H9 (cell line): ENCODE measurements at regions not wholly inside any gene's neighbourhood (a gene's known extent, or its start where the extent isn't known, plus 50 kb on each side); places are given as distances from the start of the nearest gene placed in this dataset.

Experiments used
- DNase-seq: peaks from one replicate; pipeline ENCODE4 v3.0.0-alpha.2; 2017
- H2AFZ ChIP-seq: one replicate; pipeline ENCODE4 v1.6.1; 2013; ENCODE audit warnings: mild to moderate bottlenecking, low read length, control low read depth, moderate library complexity
- H2AK5ac ChIP-seq: 2 replicates; pipeline ENCODE4 v1.6.1; 2013; ENCODE audit warnings: low read length, control low read depth, mixed read lengths; ENCODE audit not compliant: insufficient read length
- H2BK120ac ChIP-seq: one replicate; pipeline ENCODE4 v1.6.1; 2013; ENCODE audit warnings: low read depth, mild to moderate bottlenecking, low read length, control low read depth, inconsistent platforms; ENCODE audit not compliant: poor library complexity, severe bottlenecking
- H2BK12ac ChIP-seq: 2 replicates; pipeline ENCODE4 v1.6.1; 2013; ENCODE audit warnings: low read length, control low read depth, mixed read lengths, low read depth; ENCODE audit not compliant: insufficient read length
- H2BK15ac ChIP-seq: 2 replicates; pipeline ENCODE4 v1.6.1; 2013; ENCODE audit warnings: low read depth, low read length, control low read depth
- H2BK20ac ChIP-seq: one replicate; pipeline ENCODE4 v1.6.1; 2013; ENCODE audit warnings: low read depth, mild to moderate bottlenecking, low read length, control low read depth, inconsistent platforms; ENCODE audit not compliant: poor library complexity, severe bottlenecking
- H2BK5ac ChIP-seq: 2 replicates; pipeline ENCODE4 v1.6.1; 2013; ENCODE audit warnings: low read length, control low read depth, mixed read lengths; ENCODE audit not compliant: insufficient read length
- H3K14ac ChIP-seq: 2 replicates; pipeline ENCODE4 v1.6.1; 2013; ENCODE audit warnings: low read length, control low read depth; ENCODE audit not compliant: insufficient read depth
- H3K18ac ChIP-seq: 2 replicates; pipeline ENCODE4 v1.6.1; 2013; ENCODE audit warnings: low read depth, mild to moderate bottlenecking, mixed read lengths, low read length, control low read depth; ENCODE audit not compliant: insufficient read length
- H3K23ac ChIP-seq: 2 replicates; pipeline ENCODE4 v1.6.1; 2013; ENCODE audit warnings: low read length, control low read depth, mixed read lengths, low read depth; ENCODE audit not compliant: insufficient read length
- H3K23me2 ChIP-seq: 2 replicates; pipeline ENCODE4 v1.6.1; 2013; ENCODE audit warnings: low read depth, mild to moderate bottlenecking, mixed read lengths, low read length, control low read depth; ENCODE audit not compliant: insufficient read length, poor library complexity, severe bottlenecking
- H3K27ac ChIP-seq: 2 replicates; pipeline ENCODE4 v1.5.1; 2013; ENCODE audit warnings: low read length, control low read depth, mixed read lengths, low read depth; ENCODE audit not compliant: insufficient read length
- H3K27me3 ChIP-seq: 2 replicates; pipeline ENCODE4 v1.6.1; 2013; ENCODE audit warnings: low read length, control low read depth, inconsistent platforms; ENCODE audit not compliant: insufficient read depth
- H3K4ac ChIP-seq: 2 replicates; pipeline ENCODE4 v1.6.1; 2013; ENCODE audit warnings: low read depth, mild to moderate bottlenecking, control low read depth, inconsistent platforms, low read length, moderate library complexity
- H3K4me1 ChIP-seq: 2 replicates; pipeline ENCODE4 v1.6.1; 2013; ENCODE audit warnings: low read length, control low read depth, inconsistent platforms; ENCODE audit not compliant: insufficient read depth
- H3K4me2 ChIP-seq: 2 replicates; pipeline ENCODE4 v1.6.1; 2013; ENCODE audit warnings: low read length, control low read depth, mixed read lengths; ENCODE audit not compliant: insufficient read length, insufficient read depth
- H3K56ac ChIP-seq: 2 replicates; pipeline ENCODE4 v1.6.1; 2013; ENCODE audit warnings: low read depth, mild to moderate bottlenecking, mixed read lengths, low read length, control low read depth; ENCODE audit not compliant: insufficient read length
- H3K79me1 ChIP-seq: 2 replicates; pipeline ENCODE4 v1.6.1; 2013; ENCODE audit warnings: low read depth, mild to moderate bottlenecking, moderate library complexity, low read length, control low read depth, inconsistent platforms; ENCODE audit not compliant: insufficient read depth, poor library complexity, severe bottlenecking
- H3K79me2 ChIP-seq: 2 replicates; pipeline ENCODE4 v1.6.1; 2013; ENCODE audit warnings: low read length, control low read depth, inconsistent platforms; ENCODE audit not compliant: insufficient read depth
- H3K9ac ChIP-seq: 2 replicates; pipeline ENCODE4 v1.6.1; 2013; ENCODE audit warnings: low read length, control low read depth, mixed read lengths; ENCODE audit not compliant: insufficient read length; ENCODE audit errors: extremely low read depth
- H3K9me3 ChIP-seq: one replicate; pipeline ENCODE4 v1.6.1; 2013; ENCODE audit warnings: low read depth, low read length, inconsistent platforms; ENCODE audit not compliant: control insufficient read depth
- H3T11ph ChIP-seq: one replicate; pipeline ENCODE4 v1.6.1; 2013; ENCODE audit warnings: mild to moderate bottlenecking, low read length, control low read depth, inconsistent platforms
- H4K20me1 ChIP-seq: one replicate; pipeline ENCODE4 v1.6.1; 2013; ENCODE audit not compliant: control insufficient read depth, insufficient read length, insufficient read depth
- H4K5ac ChIP-seq: 2 replicates; pipeline ENCODE4 v1.6.1; 2013; ENCODE audit warnings: low read depth, mild to moderate bottlenecking, mixed read lengths, low read length, control low read depth; ENCODE audit not compliant: insufficient read length
- H4K8ac ChIP-seq: replicated peaks from 2 replicates; pipeline ENCODE4 v1.6.1; 2013; ENCODE audit warnings: low read length, control low read depth, mixed read lengths, low read depth; ENCODE audit not compliant: insufficient read length
- H4K91ac ChIP-seq: 2 replicates; pipeline ENCODE4 v1.6.1; 2013; ENCODE audit warnings: low read depth, mild to moderate bottlenecking, moderate library complexity, mixed read lengths, low read length, control low read depth; ENCODE audit not compliant: insufficient read length
- H3K27ac Mint-ChIP-seq, 3 experiments: 2 replicates in 2 of 3; 3 replicates in 1 of 3; pipeline ENCODE4 v1.8.0; 2020 to 2021; ENCODE audit warnings: mixed read lengths in 3 of 3, mild to moderate bottlenecking in 1 of 3, moderate library complexity in 1 of 3
- H3K27me3 Mint-ChIP-seq: 2 replicates; pipeline ENCODE4 v1.8.0; 2021; ENCODE audit warnings: low read depth, mild to moderate bottlenecking, moderate library complexity, mixed read lengths
- H3K36me3 Mint-ChIP-seq, 3 experiments: 2 replicates in 2 of 3; 3 replicates in 1 of 3; pipeline ENCODE4 v1.8.0; 2020 to 2021; ENCODE audit warnings: low read depth in 3 of 3, mixed read lengths in 3 of 3; ENCODE audit not compliant: insufficient read depth in 1 of 3
- H3K4me1 Mint-ChIP-seq, 2 experiments: 2 replicates each; pipeline ENCODE4 v1.8.0; 2020; ENCODE audit warnings: mixed read lengths in 2 of 2
- H3K4me3 Mint-ChIP-seq, 2 experiments: 2 replicates in 1 of 2; 3 replicates in 1 of 2; pipeline ENCODE4 v1.8.0; 2020 to 2021; ENCODE audit warnings: mild to moderate bottlenecking in 2 of 2, mixed read lengths in 2 of 2, moderate library complexity in 1 of 2
- H3K9me3 Mint-ChIP-seq, 2 experiments: 2 replicates in 1 of 2; 3 replicates in 1 of 2; pipeline ENCODE4 v1.8.0; 2020; ENCODE audit warnings: mild to moderate bottlenecking in 2 of 2, mixed read lengths in 2 of 2, moderate library complexity in 1 of 2
- CTCF ChIP-seq: fragments of 200-600 bp; sonication (generic); conservative IDR thresholded peaks from 3 replicates; pipeline ENCODE4 v1.8.0; 2021; ENCODE audit warnings: antibody characterized with exemption, mild to moderate bottlenecking
- WGBS: extraction: QIAGEN DNeasy Blood & Tissue Kit; methylation state at CpG from one replicate; pipeline ENCODE4 v1.1.7; 2013; ENCODE audit warnings: missing lambda C conversion rate, low lambda C conversion rate, mixed read lengths; ENCODE audit not compliant: insufficient read length; ENCODE audit errors: extremely low coverage; 5-methylcytosine and 5-hydroxymethylcytosine counted together

GRCh38 chr9:86488345-86488744, 134.1 kb upstream of the TUT7 start:
- H4K5ac ChIP-seq: no peak overlapping the region
- Mint-ChIP-seq H3K4me3 (no peak overlapping the region; a peak in 1 of 5 replicates), H3K4me1 (peaks cover 0 to 2% of the 10 kb centered on the region in 2 experiments; a peak in 1 of 4 replicates), H3K9me3 (no peaks in the 10 kb centered on the region), H3K27me3 (no peaks in the 10 kb centered on the region; the same call in 1 of the 2 replicates), H3K27ac (no peak overlapping the region), H3K36me3 (no peaks in the 10 kb centered on the region)
- no peak overlapping the region for H3K23ac ChIP-seq
- no peaks in the 10 kb centered on the region for H3K4me1 ChIP-seq
- H2BK20ac ChIP-seq: no peak overlapping the region
- no peak overlapping the region for H2BK15ac ChIP-seq
- H3K18ac ChIP-seq: no peak overlapping the region
- no peak overlapping the region for H2BK5ac ChIP-seq
- no peaks in the 10 kb centered on the region for H3K9me3 ChIP-seq
- no peak overlapping the region for H3K56ac ChIP-seq
- H3K4me2 ChIP-seq: no peak overlapping the region
- H2AK5ac ChIP-seq: no peak overlapping the region
- no peaks in the 10 kb centered on the region for H3K27me3 ChIP-seq
- no peak overlapping the region for H3K9ac ChIP-seq
- H3K27ac ChIP-seq: no peak overlapping the region
- no peak overlapping the region for H3K4ac ChIP-seq
- no CpG with 5 or more reads among the region's 6 CpGs for WGBS
- H4K91ac ChIP-seq: no peak overlapping the region
- no peak overlapping the region; the same call in 1 of the 2 replicates for H3K14ac ChIP-seq
- no peaks in the 10 kb centered on the region for H3K23me2 ChIP-seq
- H3K79me1 ChIP-seq: no peaks in the 10 kb centered on the region
- H2AFZ ChIP-seq: no peak overlapping the region
- no peaks in the 10 kb centered on the region for H4K20me1 ChIP-seq
- no peak overlapping the region for H3T11ph ChIP-seq
- no peaks in the 10 kb centered on the region for H3K79me2 ChIP-seq
- TF ChIP-seq CTCF: no peak
- no peak overlapping the region for H2BK120ac ChIP-seq
- DNase-seq: no peak
- H2BK12ac ChIP-seq: no peak overlapping the region
- no peak overlapping the region for H4K8ac ChIP-seq
